ENCODE measurements at regions not wholly inside any gene's neighbourhood (a gene's known extent, or its start where the extent isn't known, plus 50 kb on each side); places are given as distances from the start of the nearest gene placed in this dataset.

DNA sequence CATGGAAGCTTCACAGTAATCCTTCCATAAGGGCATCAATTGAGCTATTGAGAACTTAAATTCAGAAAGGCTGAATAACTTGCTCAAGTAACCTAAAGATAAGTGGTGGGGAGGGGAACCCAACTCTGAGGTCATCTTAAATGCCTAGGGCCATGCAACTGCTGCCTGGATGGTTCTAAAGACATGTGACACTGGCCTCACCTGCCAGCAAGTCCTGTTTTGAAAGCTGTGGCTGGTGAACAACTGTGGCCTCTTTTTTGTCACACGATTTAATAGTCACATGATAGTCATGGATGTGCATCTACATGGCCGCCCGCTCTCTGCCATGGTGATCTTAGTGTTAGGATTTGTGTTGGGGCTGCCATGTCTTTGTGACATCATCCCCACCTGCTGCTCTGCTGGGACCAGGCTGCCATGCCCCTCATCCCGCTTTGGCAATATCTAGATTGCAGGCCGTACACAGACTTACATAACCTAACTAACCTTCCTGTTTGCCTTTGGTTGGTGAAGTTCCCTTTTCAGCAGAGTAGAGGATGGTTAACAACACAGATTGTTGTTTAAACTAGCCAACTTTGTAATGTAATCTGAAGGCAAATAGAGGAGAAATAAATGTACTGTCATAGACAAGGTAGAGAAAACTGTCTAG is 177.9 kb upstream of the SH3BP4 start:
- TF ChIP-seq, protein P1, sequence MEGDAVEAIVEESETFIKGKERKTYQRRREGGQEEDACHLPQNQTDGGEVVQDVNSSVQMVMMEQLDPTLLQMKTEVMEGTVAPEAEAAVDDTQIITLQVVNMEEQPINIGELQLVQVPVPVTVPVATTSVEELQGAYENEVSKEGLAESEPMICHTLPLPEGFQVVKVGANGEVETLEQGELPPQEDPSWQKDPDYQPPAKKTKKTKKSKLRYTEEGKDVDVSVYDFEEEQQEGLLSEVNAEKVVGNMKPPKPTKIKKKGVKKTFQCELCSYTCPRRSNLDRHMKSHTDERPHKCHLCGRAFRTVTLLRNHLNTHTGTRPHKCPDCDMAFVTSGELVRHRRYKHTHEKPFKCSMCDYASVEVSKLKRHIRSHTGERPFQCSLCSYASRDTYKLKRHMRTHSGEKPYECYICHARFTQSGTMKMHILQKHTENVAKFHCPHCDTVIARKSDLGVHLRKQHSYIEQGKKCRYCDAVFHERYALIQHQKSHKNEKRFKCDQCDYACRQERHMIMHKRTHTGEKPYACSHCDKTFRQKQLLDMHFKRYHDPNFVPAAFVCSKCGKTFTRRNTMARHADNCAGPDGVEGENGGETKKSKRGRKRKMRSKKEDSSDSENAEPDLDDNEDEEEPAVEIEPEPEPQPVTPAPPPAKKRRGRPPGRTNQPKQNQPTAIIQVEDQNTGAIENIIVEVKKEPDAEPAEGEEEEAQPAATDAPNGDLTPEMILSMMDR (IDR thresholded peaks at IDR 0.05; ENCODE audit: borderline replicate concordance, extremely low read depth, low read length, poor library complexity, severe bottlenecking), result no peak
- TF ChIP-seq EZH2 (IDR thresholded peaks at IDR 0.05; ENCODE audit: borderline replicate concordance, low read depth, low read length, severe bottlenecking), result no peak

Measured in DND-41 (cell line).